ENCODE measurements at regions not wholly inside any gene's neighbourhood (a gene's known extent, or its start where the extent isn't known, plus 50 kb on each side); places are given as distances from the start of the nearest gene placed in this dataset.

DNA sequence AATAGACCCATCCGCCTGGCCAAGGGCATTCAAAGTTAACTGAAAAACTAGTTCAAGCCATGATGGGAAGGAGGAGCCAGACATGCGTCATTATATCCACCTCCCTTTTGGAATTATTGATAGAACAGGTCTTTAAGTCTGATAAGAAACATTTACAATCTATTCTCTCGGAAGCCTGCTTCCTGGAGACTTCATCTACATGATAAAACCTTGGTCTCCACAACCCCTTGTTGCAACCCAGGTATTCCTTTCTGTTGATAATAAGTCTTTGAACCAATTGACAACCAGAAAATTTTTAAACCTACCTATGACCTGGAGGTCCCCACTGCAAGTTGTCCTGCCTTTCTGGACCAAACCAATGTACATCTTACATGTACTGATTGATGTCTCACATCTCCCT is 451.3 kb downstream of the NAF1 start:
- DNase-seq: no peak

DNA sequence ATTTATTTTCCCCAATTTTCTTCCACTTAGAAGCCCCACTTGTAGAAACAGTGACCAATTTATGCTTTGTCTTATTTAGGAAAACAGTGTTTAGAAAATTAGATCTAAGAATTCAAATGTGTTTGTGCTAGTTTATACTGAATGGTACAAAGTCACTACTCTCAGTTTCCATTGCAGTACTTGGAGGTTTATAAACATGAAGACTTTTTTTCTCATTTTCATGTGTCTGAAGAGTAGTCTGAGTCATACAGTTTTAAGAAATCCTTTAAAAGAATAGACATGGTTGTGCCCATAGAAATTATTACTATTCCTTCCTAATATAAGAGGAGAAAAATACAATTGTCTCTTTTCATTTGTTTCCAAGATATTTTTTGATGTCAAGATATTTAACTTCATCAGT is 458.7 kb downstream of the NAF1 start:
- no peak for DNase-seq

DNA sequence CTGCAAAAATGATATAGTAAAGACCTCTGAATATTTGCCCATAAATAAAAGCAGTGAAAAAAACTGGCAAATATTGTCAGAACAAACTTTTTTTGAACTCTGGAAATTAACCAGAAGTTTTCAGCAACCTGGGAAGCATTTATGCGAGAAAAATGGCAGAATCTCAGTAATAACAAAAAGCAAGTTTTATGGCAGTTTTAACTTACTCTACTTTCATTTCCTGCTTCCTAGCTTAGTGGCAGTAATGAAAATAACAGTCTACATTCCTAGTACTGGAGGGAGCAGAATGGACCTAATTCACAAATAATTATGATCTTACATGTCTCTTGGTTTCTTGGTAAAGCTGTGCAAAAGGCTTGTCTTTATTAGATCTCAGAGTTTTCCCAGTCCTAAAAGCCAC is 460.1 kb downstream of the NAF1 start:
- no peak for DNase-seq

DNA sequence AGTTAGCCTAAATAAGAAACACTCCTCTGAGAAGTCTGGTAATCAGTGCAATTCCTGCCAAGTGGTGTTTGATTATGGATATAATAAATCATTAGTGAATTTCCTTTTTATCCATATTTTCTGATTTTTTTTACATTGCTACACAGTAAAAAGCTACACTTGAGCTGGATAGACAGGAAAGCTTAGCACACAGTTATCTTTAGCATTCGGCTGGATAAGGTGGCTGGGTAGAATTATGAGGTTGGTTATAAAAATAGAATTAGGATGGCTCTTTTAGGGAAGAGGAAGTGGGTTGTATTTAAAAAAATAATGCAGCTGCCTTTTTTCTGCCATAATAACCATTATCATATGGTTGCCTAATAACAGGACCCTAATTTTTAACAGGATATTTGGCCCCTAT is 460.6 kb downstream of the NAF1 start:
- DNase-seq: no peak

DNA sequence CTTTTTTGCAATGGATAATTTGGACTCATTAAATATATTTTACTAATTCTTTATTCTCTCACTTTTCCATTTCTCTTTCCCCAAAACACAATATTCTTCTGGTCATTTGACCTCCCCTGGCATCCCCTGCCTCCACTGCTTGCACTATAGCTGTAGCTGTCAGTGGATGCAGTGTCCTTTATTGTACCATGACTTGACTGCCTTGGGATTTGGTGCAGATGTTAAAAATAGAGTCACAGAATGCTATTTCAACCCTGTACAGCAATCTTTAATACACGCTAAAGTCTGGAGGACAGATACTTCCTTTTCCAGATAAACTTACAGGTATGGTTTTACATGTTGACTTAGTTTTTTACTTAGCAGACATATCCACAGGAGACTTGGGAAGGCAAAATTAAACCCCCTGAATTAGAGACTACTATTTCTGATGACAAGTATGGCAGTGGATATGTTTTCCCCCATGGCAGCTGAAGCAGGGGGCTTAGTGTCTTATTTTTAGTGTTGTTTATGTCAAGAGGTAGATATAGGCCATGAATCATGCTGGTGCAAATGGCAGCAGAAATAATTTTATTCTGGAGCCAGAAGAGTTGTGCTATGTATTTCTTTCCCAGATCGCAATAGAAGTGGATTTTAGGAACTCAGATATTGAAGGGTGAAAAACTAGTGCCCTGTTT is 461.4 kb downstream of the NAF1 start:
- DNase-seq: no peak

DNA sequence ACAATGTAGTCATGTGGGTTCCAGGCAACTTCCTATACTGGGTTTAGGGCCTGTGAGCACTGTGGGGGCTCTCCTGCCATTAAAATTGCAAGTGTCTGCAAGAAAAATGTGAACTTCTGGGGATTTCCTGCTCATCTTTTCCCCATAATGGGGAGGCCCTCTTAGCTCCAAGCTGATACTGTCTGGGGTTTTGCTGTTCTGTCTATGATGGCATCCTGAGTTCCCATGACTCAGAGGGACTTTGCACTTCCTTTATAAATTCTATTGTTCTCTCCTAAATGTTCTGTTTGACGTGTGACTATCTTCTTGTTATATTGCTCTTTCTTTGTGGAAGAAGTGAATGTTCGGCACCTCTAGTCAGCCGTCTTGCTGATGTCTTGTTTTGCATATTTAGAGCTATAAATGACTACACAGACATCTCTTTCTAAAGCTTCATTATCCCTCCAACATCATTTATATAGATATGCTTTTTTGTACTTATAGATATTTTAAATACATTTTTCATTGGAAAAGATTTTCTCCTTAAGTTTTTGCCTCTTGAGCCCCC is 465.8 kb downstream of the NAF1 start:
- DNase-seq: no peak

DNA sequence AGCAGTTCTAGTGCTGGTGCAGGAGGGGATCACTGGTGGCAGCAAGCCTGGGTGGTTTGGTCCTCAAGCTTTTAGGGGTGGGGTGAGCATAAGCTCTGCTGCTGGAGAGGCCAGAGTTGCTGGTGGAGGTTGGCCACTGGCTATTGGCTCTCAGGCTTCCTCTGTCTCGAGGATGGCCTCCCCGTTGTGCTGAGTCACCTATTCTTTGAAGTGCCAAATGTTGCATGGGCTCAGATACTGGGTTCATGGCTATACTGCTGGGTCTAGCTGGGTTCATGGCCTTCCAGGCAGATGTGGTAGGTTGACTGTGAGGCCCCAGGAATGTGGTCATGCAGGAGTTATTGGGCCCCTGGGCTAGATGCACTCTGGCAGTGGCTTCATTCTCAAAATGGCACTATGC is 466.3 kb downstream of the NAF1 start:
- no peak for DNase-seq

DNA sequence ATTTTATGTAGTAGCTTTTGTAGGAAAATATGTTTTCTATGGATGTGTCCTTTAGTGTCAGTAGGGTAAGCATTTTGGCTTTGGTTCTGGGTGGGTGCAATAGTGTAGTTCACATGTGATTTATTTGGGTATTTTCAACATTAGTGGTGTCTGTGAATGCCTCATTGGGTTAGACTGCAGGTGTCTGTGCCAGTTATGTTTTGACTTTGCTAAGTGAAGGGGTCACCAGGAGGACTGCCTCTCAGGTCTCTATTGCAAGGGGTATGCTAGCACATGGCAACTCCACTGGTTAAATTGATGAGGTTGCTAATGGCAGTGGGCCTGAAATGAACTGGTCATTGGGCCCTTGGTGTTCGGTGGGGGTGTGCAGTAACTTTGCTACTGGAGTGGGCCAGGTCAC is 467.1 kb downstream of the NAF1 start:
- DNase-seq: no peak

DNA sequence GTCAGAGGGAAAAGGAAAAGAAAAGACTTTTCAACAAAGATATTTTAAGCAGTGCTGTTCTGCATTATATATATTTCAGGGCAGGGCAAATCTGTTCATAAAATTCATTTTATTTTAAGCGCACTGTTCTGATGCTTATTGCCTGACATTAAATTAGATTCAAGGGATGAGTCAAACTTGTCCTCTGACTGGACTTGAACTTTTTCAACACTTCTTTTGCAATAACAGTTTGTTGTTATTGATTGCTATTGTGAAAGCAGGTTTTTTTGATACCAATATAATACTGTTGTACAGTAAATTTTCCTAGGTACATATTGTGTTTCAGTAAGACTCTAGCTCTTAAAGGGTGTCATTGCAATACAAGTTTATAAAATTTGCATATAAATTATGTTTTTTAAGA is 481.3 kb downstream of the NAF1 start:
- no peak for DNase-seq

DNA sequence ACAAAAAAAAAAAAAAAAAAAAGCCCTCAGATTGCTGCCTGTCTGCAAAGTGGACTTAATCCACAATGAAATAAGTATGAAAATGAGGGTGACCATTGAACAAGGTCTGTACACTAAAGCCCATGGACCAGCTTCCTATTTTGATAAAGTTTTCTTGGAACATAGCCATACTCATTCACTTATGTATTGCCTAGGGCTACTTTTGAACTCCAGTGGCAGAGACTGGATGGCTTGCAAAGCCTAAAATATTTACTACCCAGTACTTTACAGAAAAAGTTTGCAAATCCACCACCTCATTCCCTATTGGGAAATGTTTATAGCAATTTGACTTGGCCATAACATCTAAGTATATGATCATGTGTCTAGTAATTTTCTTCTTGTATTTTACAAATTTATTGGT is 481.7 kb downstream of the NAF1 start:
- no peak for DNase-seq

DNA sequence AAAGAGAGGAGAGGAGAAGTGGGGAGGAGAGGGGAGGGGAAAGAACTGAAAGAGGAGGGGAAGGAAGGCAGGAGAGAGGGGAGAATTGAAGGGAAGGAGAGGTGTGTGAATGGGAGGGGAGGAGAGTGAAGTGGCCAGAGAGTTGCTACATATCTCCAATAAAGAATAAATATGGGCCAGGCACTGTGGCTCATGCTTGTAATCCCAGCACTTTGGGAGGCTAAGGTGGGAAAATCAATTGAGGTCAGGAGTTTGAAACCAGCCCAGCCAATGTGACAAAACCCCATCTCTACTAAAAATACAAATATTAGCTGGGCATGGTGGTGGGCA is 482.4 kb downstream of the NAF1 start:
- no peak for DNase-seq

DNA sequence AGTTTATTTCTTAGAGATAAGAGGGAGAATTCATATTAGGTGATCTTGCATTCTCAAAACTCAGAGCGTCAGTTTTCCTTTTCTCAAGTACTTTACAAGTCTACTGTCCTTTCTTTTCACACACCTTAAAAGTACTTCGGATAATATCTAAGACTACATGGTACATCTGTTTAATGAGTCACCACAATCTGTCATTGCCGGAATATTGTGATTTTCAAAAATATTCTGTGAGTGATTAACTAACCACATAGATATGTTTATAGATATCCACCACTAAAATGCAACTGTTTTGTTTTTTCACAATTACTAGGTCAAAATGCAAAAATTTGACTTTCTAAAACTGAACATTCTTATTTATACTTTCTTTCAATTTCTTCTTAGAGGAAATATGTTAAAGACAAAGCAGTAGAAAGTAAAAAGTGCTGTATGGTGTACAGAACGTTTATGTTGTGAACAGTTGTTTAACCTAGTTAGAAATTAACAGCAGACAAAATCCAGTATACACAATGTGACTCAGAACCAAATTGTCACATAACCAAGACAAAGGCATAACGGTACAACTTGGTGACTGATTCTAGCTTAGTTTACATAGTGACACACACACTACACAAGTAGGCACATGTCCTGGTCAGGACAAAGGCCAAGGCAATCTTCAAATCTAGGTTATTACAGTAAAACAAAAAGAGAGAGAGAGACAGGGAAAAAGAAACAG is 482.9 kb downstream of the NAF1 start:
- no peak for DNase-seq

DNA sequence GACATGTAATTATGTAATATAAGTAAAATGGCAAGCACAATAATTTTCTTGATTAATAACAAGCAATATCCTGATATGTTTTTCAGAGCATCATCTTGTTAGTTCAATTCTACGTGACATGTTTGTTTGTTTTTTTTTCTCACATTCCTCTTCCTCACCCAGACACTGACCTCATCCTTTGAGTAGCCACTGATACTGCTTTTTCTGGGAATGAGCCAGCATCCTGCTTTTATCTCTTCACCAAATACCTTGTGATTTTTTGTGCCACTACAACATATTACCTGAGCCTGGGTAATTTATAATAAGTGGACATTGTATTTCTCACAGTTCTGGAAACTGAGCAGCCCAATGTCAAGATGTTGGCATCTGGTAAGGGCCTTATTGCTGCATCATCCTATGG is 484.0 kb downstream of the NAF1 start:
- DNase-seq: no peak

DNA sequence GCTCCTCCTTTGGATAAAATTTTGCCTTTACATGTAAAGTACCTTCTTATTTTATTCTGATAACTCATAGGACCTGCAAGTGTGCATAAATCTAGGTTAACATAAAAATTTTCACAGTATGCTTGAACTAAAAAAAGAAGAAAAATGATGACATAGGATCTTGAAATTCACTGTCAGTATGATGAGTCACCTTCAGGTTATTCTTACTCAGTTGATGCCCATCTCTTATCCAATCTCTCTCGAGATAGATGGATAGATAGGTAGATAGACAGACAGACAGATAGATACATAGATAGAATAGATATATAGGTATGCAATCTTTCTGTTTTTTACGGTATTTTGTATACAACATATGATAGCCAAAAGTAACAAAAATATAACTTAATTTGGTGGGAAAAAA is 485.5 kb downstream of the NAF1 start:
- no peak for DNase-seq

DNA sequence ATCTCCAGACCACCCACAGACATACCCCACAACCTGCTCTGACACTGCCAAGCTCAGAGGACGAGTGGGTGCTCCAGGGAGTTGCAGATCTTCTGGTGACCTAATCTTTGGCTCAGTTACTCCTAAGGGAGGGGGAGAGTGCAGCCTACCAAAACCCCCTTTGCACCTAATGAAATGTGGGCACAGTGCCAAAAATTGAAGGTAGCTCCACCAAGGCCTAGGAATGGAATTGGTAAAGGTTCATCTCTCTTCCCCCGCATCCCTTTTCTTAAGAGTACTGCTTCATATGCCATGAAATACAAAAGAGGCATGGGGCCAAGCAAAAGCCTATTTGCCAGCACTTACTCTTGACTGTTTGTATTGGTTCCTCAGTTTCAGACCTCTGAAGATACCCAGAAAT is 491.0 kb downstream of the NAF1 start:
- no peak for DNase-seq

DNA sequence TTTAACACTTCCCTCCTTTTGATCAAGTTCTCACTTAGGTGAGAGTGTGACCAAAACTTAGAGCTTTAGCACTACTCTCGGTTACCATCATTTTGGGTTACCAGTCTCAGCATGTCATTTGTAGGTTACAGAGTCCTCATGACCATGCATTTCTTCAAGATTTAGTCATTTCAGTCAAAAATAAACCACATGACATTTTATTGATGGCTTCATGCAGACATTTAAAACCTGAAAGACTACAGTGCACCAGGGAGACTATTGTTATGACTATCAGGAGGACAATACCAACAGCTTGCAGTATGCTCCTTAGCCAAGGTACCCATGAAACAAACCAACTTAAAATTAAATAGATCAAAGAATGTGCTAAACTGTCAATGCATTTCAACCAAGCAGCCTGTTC is 498.1 kb upstream of the FSTL5 start:
- DNase-seq: no peak

DNA sequence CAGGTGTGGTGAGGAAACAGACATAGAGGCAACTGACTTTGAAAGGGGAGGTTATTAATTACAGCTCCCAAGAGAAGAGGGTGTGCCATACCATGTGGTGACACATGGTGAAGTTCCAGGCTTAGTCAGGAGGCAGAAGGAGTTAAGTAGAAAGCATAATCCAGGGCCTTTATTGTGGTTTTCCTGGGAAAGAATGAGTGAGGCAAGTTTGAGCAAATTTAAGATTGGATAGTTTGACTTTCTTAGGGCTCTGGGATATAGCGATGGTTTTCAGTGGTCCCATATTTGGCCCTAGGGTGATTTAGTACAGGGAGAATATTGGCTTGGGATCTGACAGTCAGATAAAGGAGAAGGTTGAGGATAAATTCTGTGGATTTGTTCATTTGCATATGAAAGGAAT is 495.9 kb upstream of the FSTL5 start:
- DNase-seq: no peak

DNA sequence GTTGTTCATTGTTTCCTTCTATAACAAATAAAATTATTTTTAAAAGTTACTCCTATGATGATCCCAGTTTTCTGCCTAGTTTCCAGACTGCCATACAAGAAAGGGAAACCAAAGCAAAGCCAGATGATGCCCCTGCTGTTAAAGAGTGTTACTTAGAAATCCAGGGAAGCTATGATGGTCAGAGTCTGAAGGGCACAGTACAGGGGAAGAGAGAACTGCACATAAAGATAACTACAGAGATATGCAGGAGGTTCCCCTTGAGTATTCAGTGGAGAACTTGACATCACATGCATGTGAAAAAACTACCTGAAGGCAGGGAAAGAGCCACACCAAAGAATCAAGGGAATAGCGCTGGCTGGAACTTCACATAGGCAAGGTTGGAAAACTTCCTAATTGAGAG is 494.2 kb upstream of the FSTL5 start:
- DNase-seq: no peak

DNA sequence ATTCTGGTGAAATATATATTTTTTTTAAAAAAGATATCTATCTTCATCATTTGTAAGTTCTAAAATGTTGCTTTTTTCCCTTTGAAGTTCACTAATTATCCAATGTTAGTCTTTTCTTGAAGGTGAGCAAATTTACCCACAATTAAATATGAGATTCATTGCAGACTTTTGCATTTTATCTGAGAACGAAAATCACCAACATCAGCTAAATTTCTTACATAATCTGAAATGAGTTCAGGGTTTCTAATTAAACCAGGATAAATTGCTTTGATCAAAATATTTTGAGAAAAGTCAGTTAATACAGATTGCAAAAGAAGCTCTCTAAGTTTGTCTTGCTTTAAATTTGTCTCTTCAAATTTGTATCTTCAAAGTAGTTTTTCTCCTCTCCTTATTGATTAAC is 486.4 kb upstream of the FSTL5 start:
- no peak for DNase-seq

DNA sequence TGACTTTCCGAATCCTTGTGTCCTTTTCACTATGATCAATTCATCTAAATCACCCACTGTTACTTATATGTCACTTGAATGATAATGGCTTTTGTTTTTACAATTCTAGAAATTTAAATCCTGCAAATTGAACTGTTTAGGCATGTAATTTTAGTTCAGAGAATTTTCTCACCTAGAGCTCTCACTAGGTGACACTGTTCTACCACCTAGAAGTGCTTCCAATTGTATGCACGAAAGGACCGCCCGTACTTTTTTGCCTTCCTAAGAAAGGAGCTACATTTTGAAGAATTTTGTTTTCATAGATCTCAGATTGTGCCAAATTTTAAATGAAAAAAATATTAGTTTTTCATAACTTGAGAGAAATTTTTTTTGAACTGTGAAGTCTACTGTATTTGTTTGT is 481.6 kb upstream of the FSTL5 start:
- DNase-seq: no peak

DNA sequence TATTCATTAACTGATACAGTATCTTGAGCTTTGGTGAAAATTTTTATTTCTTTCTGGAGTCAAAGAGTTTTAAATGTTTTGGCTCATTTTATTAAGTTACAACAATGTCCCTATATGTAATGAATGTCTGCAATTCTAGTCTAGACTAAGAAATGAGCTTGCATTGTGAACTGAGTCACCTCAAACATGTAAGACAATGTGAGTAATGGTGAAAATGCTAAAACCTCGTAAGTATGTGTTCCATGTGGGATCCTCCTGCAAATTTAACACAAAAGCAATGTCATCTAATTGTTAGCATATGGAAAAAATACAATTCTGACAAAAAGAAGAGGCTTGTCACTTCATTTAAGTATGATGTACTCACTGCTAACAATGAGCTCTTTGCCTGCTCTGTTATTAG is 480.5 kb upstream of the FSTL5 start:
- no peak for DNase-seq

DNA sequence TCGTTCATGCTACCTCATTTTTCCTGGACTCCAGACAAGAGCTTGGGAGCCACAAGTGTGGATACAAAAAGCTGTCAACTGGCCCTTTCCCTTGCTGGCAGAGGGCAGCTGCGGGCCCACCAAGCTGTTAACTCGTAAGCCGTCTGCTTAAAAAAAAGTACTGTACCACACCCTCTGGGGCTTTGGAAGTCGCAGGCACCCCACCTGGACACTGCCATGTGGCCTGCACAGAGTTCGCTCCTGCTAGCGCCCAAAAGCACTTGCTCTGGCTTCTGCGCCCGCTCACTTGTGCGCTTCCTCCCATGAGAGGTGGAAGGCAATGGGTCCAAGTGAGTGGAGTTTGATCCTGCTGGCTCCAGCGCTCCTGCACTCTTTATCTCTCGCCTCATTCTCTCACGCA is 476.4 kb upstream of the FSTL5 start:
- DNase-seq: no peak

DNA sequence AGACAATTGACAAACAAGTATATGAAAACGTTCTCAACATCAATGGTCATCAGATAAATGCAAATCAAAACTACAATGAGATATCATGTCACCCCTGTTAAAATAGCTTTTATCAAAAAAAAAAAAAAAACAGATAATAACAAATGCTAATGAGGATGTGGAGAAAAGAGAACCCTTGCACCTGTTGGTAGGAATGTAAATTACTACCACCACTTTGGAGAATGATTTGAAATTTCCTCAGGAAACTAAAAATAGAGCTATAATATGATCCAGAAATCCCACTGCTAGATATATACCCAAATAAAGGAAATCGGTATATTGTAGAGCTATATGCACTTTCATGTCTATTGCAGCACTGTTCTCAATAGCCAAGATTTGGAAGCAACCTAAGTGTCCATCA is 470.6 kb upstream of the FSTL5 start:
- DNase-seq: no peak

DNA sequence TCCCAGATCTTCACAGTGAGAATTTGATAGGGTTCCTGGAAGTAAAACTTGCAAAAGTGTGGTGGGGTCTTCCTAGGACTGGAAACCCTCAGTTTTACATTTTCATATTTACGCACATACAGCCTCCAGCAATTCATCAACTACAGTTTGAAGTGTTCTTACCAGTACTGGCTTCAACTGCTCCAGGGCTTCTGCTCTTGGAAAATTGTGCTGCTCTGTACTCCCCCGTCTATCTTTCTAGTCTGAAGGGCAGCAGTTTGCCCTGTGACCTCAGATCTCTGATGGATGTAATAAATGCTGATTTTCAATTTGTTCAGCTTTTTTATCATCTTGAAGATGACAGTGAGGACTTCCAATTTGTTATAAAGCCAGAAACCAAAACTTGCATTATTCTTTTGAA is 458.9 kb upstream of the FSTL5 start:
- DNase-seq: no peak

DNA sequence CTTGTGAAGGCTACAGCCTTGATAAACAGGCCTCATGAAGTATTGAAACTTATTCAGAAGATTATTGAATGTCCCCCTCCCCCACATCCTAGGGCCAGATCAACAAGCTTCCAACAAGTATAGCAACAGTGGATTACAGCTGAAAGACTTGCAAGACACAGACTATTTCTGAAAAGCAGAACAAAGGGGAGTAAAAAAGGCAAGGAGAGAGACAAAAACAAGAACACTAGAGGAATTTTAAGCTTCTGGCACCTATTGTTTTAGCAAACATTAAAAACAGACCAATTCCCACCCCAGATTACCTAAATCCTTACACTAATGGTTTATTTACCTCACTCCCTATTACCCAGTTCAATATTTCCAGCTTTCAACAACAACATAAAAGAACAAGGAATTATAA is 446.3 kb upstream of the FSTL5 start:
- no peak for DNase-seq
